HG02943 (cell line): ENCODE measurements at regions not wholly inside any gene's neighbourhood (a gene's known extent, or its start where the extent isn't known, plus 50 kb on each side); places are given as distances from the start of the nearest gene placed in this dataset.

ENCODE experiments used
- ATAC-seq: cut with Tn5 transposase; IDR thresholded peaks from one replicate; pipeline ENCODE4 v1.9.1; 2021; ENCODE audit warnings: mild to moderate bottlenecking, low read depth, moderate library complexity; ENCODE audit not compliant: unreplicated experiment

GRCh38 chr5:56291661-56292374, 58.7 kb upstream of the ANKRD55 start:
- ATAC-seq, result no peak

- ATAC-seq, result no peak
These were observed 58.0 kb upstream of the ANKRD55 start for GRCh38 chr5:56291079-56291643.

GRCh38 chr5:56290378-56291078, 57.4 kb upstream of the ANKRD55 start:
- no peak for ATAC-seq

- no peak for ATAC-seq
These were observed 56.5 kb upstream of the ANKRD55 start for GRCh38 chr5:56289602-56289987.

GRCh38 chr5:56288873-56289601, 55.9 kb upstream of the ANKRD55 start:
- no peak for ATAC-seq

GRCh38 chr5:56286015-56286884, 53.1 kb upstream of the ANKRD55 start:
- no peak for ATAC-seq

- ATAC-seq, result no peak
These were observed 49.8 kb upstream of the ANKRD55 start for GRCh38 chr5:56282951-56283350.
